ENCODE measurements at regions not wholly inside any gene's neighbourhood (a gene's known extent, or its start where the extent isn't known, plus 50 kb on each side); places are given as distances from the start of the nearest gene placed in this dataset.

DNA sequence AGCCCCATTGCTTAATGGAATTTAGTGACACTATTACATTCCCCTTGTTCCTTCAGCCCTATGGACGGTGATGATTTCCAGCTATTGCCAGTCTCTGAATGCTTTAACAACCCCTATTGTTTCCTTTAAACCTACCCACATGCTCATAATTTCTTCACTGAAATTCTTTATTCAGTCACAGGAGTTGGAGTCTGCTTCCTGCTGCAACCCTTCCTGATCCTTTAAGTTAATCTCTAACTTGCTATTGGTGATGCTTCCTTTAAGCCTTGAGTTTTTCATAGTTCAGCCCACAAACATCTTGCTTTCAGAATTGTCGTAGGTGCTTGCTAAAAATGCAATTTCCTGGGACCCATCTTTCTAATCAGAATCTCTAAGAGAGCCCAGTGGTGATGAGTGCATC lies 66.3 kb upstream of the TNFAIP3 start:
- intact Hi-C loops (cut with DNase I), result no loop called here
- Histone ChIP-seq H3K4me1 (ENCODE audit: control insufficient read depth in 1 of 2, insufficient read depth in 2 of 2, low read length in 2 of 2) (no peaks in the 10 kb centered on the region), H3K9me3 (ENCODE audit: control insufficient read depth, low read length) (no peaks in the 10 kb centered on the region), H3K27ac (ENCODE audit: low read depth in 1 of 2, low read length in 2 of 2) (no peak overlapping the region), H3K27me3 (ENCODE audit: control insufficient read depth in 1 of 2, insufficient read depth in 2 of 2, low read length in 1 of 2) (no peaks in the 10 kb centered on the region), H3K4me3 (ENCODE audit: low read length in 2 of 2) (no peak overlapping the region), H3K36me3 (ENCODE audit: control insufficient read depth in 1 of 2, insufficient read depth in 2 of 2, low read length in 1 of 2) (no peaks in the 10 kb centered on the region)
- DNase-seq (no peak), ATAC-seq (ENCODE audit: low FRiP score) (no peak)
- WGBS, 2 donors, result 96 to 99% methylated on average over 2 of the region's 2 CpGs

DNA sequence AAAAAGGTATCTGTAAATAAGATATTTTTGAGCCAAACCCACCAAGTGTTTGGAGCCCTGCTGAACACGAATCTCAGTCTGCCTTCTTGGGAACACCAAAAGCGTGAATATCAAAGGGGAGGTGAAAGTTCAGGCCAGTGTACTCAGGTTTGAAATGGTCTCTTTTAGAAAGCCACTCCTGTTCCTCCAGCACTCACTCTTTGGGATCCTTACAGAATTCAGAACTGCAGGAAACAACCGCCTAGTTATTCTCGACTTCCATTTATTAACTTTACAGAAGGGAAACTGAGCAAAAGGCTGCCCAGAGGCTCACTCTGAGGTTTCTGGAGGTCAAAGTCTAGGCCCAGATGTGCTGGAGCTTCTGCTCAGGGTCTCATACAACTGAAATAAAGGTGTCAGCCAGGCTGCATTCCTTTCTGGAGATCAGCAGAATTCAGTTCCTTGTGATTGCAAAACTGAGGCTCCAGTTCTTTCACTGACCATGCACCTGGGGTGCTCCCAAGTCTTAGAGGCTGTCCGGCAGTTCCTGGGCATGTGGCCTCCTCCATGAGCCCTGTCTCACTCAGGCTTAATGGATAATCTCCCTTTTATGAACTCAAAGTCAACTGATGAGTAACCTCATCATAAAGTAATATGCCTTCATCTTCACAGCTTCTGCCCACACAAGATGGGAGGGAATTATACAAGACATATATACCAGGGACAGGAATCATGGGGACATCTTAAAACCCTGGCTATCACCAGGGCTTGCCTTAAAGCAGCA lies 65.5 kb upstream of the TNFAIP3 start:
- 97 to 98% methylated on average over 5 of the region's 5 CpGs for WGBS, 2 donors

DNA sequence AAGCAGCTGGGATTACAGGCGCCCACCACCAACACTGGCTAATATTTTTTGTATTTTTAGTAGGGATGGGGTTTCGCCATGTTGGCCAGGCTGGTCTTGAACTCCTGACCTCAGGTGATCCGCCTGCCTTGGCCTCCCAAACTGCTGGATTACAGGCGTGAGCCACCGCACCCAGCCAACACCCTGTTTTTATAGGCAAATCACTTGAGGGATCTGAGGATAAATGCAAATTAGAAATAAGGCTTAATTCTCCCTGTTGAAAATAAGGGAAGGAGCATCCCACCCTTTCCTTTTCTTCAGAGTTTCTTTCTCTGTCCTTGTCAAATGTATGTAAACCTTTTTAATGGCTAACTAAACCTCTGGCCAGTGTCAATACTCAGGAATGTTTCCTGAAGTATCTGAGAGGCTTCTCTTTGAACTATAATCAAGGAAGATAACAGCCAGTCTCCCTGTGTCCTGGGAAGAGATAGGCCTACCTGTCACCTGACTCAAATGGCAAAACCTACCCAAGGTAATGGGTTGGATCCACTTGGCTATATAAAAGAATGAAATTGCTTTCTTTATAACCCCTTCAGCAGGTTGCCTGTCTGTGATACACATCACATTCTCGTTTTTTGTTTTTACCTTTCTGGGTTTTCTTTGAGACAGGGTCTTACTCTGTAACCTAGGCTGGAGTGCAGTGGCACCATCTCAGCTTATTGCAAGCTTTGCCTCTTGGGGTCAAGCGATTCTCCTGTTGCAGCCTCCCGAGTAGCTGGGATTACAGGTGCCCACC lies 64.5 kb upstream of the TNFAIP3 start:
- intact Hi-C loops (cut with DNase I), result no loop called here
- Histone ChIP-seq H3K4me3 (ENCODE audit: low read length in 2 of 2) (no peak overlapping the region), H3K36me3 (ENCODE audit: control insufficient read depth in 1 of 2, insufficient read depth in 2 of 2, low read length in 1 of 2) (no peaks in the 10 kb centered on the region), H3K9me3 (ENCODE audit: control insufficient read depth, low read length) (no peaks in the 10 kb centered on the region), H3K4me1 (ENCODE audit: control insufficient read depth in 1 of 2, insufficient read depth in 2 of 2, low read length in 2 of 2) (no peaks in the 10 kb centered on the region), H3K27ac (ENCODE audit: low read depth in 1 of 2, low read length in 2 of 2) (no peak overlapping the region), H3K27me3 (ENCODE audit: control insufficient read depth in 1 of 2, insufficient read depth in 2 of 2, low read length in 1 of 2) (no peaks in the 10 kb centered on the region)
- ATAC-seq (ENCODE audit: low FRiP score), result no peak
- WGBS, 2 donors, result 96 to 97% methylated on average over 8 of the region's 8 CpGs
- no peak for DNase-seq

More for the DNA sequence above, 65.5 kb upstream of the TNFAIP3 start:
- H3K9me3 ChIP-seq (ENCODE audit: control insufficient read depth, low read length), result no peaks in the 10 kb centered on the region
- DNase-seq (no peak), ATAC-seq (ENCODE audit: low FRiP score) (no peak)
- H3K4me3 ChIP-seq (ENCODE audit: low read length in 2 of 2), result no peak overlapping the region
- no peaks in the 10 kb centered on the region for H3K27me3 ChIP-seq (ENCODE audit: control insufficient read depth in 1 of 2, insufficient read depth in 2 of 2, low read length in 1 of 2)
- intact Hi-C loops (cut with DNase I), result no loop called here
- no peaks in the 10 kb centered on the region for H3K36me3 ChIP-seq (ENCODE audit: control insufficient read depth in 1 of 2, insufficient read depth in 2 of 2, low read length in 1 of 2)
- no peaks in the 10 kb centered on the region for H3K4me1 ChIP-seq (ENCODE audit: control insufficient read depth in 1 of 2, insufficient read depth in 2 of 2, low read length in 2 of 2)
- H3K27ac ChIP-seq (ENCODE audit: low read depth in 1 of 2, low read length in 2 of 2), result no peak overlapping the region

DNA sequence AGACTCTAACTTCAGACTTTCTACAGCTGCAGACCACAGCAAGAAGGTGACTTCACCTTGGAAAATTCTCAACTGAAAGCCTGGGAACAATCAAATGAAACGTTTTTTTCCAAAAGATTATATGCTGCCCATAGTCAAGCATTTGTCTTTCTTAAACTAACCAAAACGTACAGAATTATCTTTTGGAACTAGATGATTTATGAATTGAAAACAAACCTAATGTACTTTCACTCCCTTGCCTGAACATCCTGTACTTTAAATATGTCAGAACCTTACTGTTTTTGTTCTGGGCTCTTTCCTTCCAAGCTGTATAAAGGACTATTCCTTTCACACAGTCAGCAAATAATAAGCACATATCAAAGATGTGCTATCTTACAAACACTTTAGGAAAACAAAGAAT lies 62.4 kb upstream of the TNFAIP3 start:
- Histone ChIP-seq H3K4me1 (ENCODE audit: control insufficient read depth in 1 of 2, insufficient read depth in 2 of 2, low read length in 2 of 2) (no peaks in the 10 kb centered on the region), H3K36me3 (ENCODE audit: control insufficient read depth in 1 of 2, insufficient read depth in 2 of 2, low read length in 1 of 2) (no peaks in the 10 kb centered on the region), H3K4me3 (ENCODE audit: low read length in 2 of 2) (no peak overlapping the region), H3K27ac (ENCODE audit: low read depth in 1 of 2, low read length in 2 of 2) (no peak overlapping the region), H3K9me3 (ENCODE audit: control insufficient read depth, low read length) (no peaks in the 10 kb centered on the region), H3K27me3 (ENCODE audit: control insufficient read depth in 1 of 2, insufficient read depth in 2 of 2, low read length in 1 of 2) (no peaks in the 10 kb centered on the region)
- WGBS, 2 donors, result 5 to 12% methylated on average over 2 of the region's 2 CpGs
- intact Hi-C loops (cut with DNase I), result no loop called here
- DNase-seq, result no peak
- no peak for ATAC-seq (ENCODE audit: low FRiP score)

DNA sequence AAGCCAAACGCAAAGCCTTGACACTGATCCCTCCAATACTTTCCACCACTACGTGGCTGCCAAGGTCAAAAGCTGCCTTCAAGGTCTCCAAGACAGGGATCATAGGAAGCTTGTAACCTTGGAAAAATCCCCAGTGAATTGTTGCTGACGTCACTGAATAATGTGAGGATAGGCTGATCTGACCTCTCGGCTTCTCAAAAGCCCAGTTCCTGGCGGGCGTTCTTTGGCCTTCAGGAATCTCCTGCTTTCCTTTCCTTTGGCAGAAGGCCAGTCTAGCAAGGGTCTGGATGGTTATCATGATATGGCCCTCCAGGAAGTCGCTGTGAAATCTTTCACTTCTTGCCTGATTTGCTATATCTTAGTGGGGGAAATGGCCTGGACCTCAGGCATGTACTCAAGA lies 61.4 kb upstream of the TNFAIP3 start:
- DNase-seq (no peak), ATAC-seq (ENCODE audit: low FRiP score) (no peak)
- Histone ChIP-seq H3K4me1 (ENCODE audit: control insufficient read depth in 1 of 2, insufficient read depth in 2 of 2, low read length in 2 of 2) (no peaks in the 10 kb centered on the region), H3K4me3 (ENCODE audit: low read length in 2 of 2) (no peak overlapping the region), H3K27me3 (ENCODE audit: control insufficient read depth in 1 of 2, insufficient read depth in 2 of 2, low read length in 1 of 2) (no peaks in the 10 kb centered on the region), H3K36me3 (ENCODE audit: control insufficient read depth in 1 of 2, insufficient read depth in 2 of 2, low read length in 1 of 2) (no peaks in the 10 kb centered on the region), H3K9me3 (ENCODE audit: control insufficient read depth, low read length) (no peaks in the 10 kb centered on the region), H3K27ac (ENCODE audit: low read depth in 1 of 2, low read length in 2 of 2) (no peak overlapping the region)
- WGBS, 2 donors, result 62 to 75% methylated on average over 7 of the region's 7 CpGs
- intact Hi-C loops (cut with DNase I), result no loop called here

DNA sequence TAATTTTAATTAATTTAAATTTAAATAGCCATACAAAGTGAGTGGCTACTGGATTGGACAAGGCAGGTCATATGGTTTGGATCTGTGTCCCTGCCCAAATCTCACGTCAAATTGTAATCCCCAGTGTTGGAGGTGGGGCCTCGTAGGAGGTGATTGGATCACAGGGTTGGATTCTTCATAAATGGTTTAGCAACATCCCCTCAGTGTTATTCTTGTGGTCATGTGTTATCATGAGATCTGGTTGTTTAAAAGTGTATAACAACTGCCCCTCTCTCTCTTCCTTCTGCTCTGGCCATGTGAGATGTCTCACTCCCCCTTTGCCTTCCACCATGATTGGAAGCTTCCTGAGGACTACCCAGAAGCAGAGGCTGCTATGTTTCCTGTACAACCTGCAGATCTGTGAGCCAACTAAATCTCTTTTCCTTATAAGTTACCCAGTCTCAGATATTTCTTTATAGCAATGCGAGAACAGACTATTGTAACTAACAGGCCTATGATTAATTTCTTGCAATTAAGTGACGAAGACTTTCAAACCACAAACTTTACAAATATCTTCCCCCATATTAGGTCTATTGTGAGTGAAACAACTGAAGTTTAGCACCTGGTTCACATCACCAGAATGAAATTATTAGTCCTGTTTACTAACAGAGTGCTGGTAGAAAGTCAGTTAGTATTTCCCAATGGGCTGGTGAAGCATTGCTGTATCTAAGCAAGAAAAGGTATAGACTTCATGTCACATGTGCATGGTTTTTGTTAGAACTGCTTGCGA lies 60.0 kb upstream of the TNFAIP3 start:
- Histone ChIP-seq H3K36me3 (ENCODE audit: control insufficient read depth in 1 of 2, insufficient read depth in 2 of 2, low read length in 1 of 2) (no peaks in the 10 kb centered on the region), H3K27me3 (ENCODE audit: control insufficient read depth in 1 of 2, insufficient read depth in 2 of 2, low read length in 1 of 2) (no peaks in the 10 kb centered on the region), H3K9me3 (ENCODE audit: control insufficient read depth, low read length) (no peaks in the 10 kb centered on the region), H3K27ac (ENCODE audit: low read depth in 1 of 2, low read length in 2 of 2) (no peak overlapping the region), H3K4me1 (ENCODE audit: control insufficient read depth in 1 of 2, insufficient read depth in 2 of 2, low read length in 2 of 2) (no peaks in the 10 kb centered on the region), H3K4me3 (ENCODE audit: low read length in 2 of 2) (no peak overlapping the region)
- ATAC-seq (ENCODE audit: low FRiP score) (no peak), DNase-seq (no peak)
- intact Hi-C loops (cut with DNase I), result no loop called here
- 97 to 98% methylated on average over 5 of the region's 5 CpGs for WGBS, 2 donors

DNA sequence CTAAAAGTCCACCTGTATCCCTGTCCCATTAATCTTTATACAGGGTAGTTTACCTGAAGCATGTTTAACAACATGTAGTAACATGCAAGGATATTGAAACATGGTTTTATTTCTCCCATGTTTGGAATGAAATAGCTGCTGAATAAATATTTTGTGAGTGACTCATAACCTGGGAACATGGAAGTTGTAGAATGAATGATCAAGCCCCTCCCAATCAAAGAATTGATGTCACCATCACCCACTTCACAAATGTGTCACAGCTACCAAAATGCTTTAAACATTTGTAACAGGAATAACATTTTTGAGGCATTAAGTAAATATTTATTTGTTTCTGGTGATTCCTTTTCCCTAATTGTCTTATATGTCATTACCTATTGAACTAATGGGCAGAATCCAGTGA lies 58.9 kb upstream of the TNFAIP3 start:
- no peak overlapping the region for H3K27ac ChIP-seq (ENCODE audit: low read depth in 1 of 2, low read length in 2 of 2)
- ATAC-seq (ENCODE audit: low FRiP score), result no peak

DNA sequence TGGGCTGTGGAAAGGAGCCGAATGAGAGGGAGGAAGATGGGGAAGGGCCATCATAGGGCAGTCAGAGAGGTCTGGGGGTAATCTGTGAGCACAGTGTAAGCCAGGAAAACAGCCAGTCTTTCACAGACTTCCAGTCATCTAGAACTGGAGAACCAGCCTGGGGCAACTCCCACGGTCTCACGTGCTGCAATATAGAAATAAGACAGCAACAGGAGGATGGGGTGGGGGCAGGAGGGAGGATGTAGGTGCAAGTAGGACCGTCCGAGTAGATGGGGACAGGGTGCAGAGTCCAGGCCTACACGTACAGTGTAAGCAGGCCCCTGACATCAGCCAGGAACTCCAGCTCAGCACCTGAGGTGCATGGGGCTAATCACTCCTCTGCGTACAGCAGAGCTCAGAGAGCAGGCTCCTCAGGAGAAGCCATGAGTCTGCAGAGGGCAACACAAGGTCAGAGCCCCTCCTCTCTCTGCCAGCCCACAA lies 58.2 kb upstream of the TNFAIP3 start:
- 91 to 93% methylated on average over 7 of the region's 7 CpGs for WGBS, 2 donors
- ATAC-seq (ENCODE audit: low FRiP score) (no peak), DNase-seq (no peak)
- intact Hi-C loops (cut with DNase I), result no loop called here
- Histone ChIP-seq H3K4me1 (ENCODE audit: control insufficient read depth in 1 of 2, insufficient read depth in 2 of 2, low read length in 2 of 2) (no peaks in the 10 kb centered on the region), H3K27ac (ENCODE audit: low read depth in 1 of 2, low read length in 2 of 2) (no peak overlapping the region), H3K9me3 (ENCODE audit: control insufficient read depth, low read length) (no peaks in the 10 kb centered on the region), H3K36me3 (ENCODE audit: control insufficient read depth in 1 of 2, insufficient read depth in 2 of 2, low read length in 1 of 2) (no peaks in the 10 kb centered on the region), H3K4me3 (ENCODE audit: low read length in 2 of 2) (no peak overlapping the region), H3K27me3 (ENCODE audit: control insufficient read depth in 1 of 2, insufficient read depth in 2 of 2, low read length in 1 of 2) (no peaks in the 10 kb centered on the region)

More for the DNA sequence above, 58.9 kb upstream of the TNFAIP3 start:
- no peaks in the 10 kb centered on the region for H3K27me3 ChIP-seq (ENCODE audit: control insufficient read depth in 1 of 2, insufficient read depth in 2 of 2, low read length in 1 of 2)
- no peak overlapping the region for H3K4me3 ChIP-seq (ENCODE audit: low read length in 2 of 2)
- H3K36me3 ChIP-seq (ENCODE audit: control insufficient read depth in 1 of 2, insufficient read depth in 2 of 2, low read length in 1 of 2), result no peaks in the 10 kb centered on the region
- no peaks in the 10 kb centered on the region for H3K4me1 ChIP-seq (ENCODE audit: control insufficient read depth in 1 of 2, insufficient read depth in 2 of 2, low read length in 2 of 2)
- no peak for DNase-seq
- no peaks in the 10 kb centered on the region for H3K9me3 ChIP-seq (ENCODE audit: control insufficient read depth, low read length)
- intact Hi-C loops (cut with DNase I), result no loop called here

All from aorta (tissue), 5 donors.